SK-N-SH (cell line): ENCODE measurements at regions not wholly inside any gene's neighbourhood (a gene's known extent, or its start where the extent isn't known, plus 50 kb on each side); places are given as distances from the start of the nearest gene placed in this dataset.

Source experiments
- CTCF ChIA-PET: fragments of 300-600, 350-600 bp; formaldehyde crosslinking; extraction: SDS; loops from one replicate; lab custom pipeline; 2021; lab: Yijun Ruan, JAX
- POLR2A ChIA-PET: fragments of 350-600 bp; sonication (Branson Sonifier 250); formaldehyde crosslinking; extraction: SDS; loops from one replicate; lab custom pipeline; 2020; ENCODE audit warnings: antibody characterized with exemption, inconsistent platforms; lab: Yijun Ruan, JAX
- DNase-seq: peaks from one replicate; pipeline ENCODE4 v3.0.0; 2012
- H2AFZ ChIP-seq: fragments of 200-600 bp; sonication (generic); 2 replicates; pipeline ENCODE4 v1.8.1; 2016; ENCODE audit warnings: antibody characterized with exemption, mild to moderate bottlenecking, low read depth
- H3F3A ChIP-seq: fragments of 200-600 bp; sonication (generic); replicated peaks from 2 replicates; pipeline ENCODE3; 2016; ENCODE audit warnings: antibody characterized with exemption, mild to moderate bottlenecking; ENCODE audit not compliant: insufficient read depth
- H3K27ac ChIP-seq, 2 experiments: fragments of 200-500 bp in 1 of 2; fragments of 200-600 bp in 1 of 2; sonication (Bioruptor generic) in 1 of 2; sonication (generic), shearing (Covaris generic) in 1 of 2; 2 replicates each; pipeline versions ENCODE4 v1.5.1 to v1.6.1; 2014 to 2016; ENCODE audit warnings: low read depth in 2 of 2, inconsistent platforms in 1 of 2, low read length in 1 of 2, mild to moderate bottlenecking in 1 of 2, mixed read lengths in 1 of 2
- H3K27me3 ChIP-seq: fragments of 200-600 bp; sonication (generic), shearing (Covaris generic); 2 replicates; pipeline ENCODE4 v1.6.1; 2016; ENCODE audit warnings: mixed run types; ENCODE audit not compliant: insufficient read depth
- H3K36me3 ChIP-seq, 2 experiments: fragments of 200-500 bp in 1 of 2; fragments of 200-600 bp in 1 of 2; sonication (Bioruptor generic) in 1 of 2; sonication (generic) in 1 of 2; replicated peaks in 1 of 2; 2 replicates each; pipeline versions ENCODE3 to v1.5.1; 2014 to 2016; ENCODE audit warnings: low read length in 1 of 2, mild to moderate bottlenecking in 1 of 2; ENCODE audit not compliant: insufficient read depth in 2 of 2, control insufficient read depth in 1 of 2
- H3K4me1 ChIP-seq, 2 experiments: fragments of 200-500 bp in 1 of 2; fragments of 200-600 bp in 1 of 2; sonication (Bioruptor generic) in 1 of 2; sonication (generic), shearing (Covaris generic) in 1 of 2; 2 replicates each; pipeline versions ENCODE4 v1.5.1 to v1.6.1; 2014 to 2016; ENCODE audit warnings: low read depth in 1 of 2, low read length in 1 of 2, mixed run types in 1 of 2; ENCODE audit not compliant: insufficient read depth in 2 of 2, control insufficient read depth in 1 of 2
- H3K4me2 ChIP-seq: fragments of 200-600 bp; sonication (generic), shearing (Covaris generic); 2 replicates; pipeline ENCODE4 v1.6.1; 2017; ENCODE audit warnings: mixed run types
- H3K4me3 ChIP-seq, 2 experiments: fragments of 200-500 bp in 1 of 2; fragments of 200-600 bp in 1 of 2; sonication (Bioruptor generic) in 1 of 2; sonication (generic), shearing (Covaris generic) in 1 of 2; 2 replicates each; pipeline versions ENCODE4 v1.5.1 to v1.8.1; 2014 to 2016; ENCODE audit warnings: low read depth in 2 of 2, inconsistent platforms in 1 of 2, low read length in 1 of 2, mild to moderate bottlenecking in 1 of 2, mixed read lengths in 1 of 2, moderate library complexity in 1 of 2
- H3K79me2 ChIP-seq: fragments of 200-600 bp; sonication (generic); 2 replicates; pipeline ENCODE4 v1.8.1; 2017; ENCODE audit warnings: mild to moderate bottlenecking; ENCODE audit not compliant: insufficient read depth
- H3K9ac ChIP-seq: fragments of 200-600 bp; sonication (generic); 2 replicates; pipeline ENCODE4 v1.6.1; 2017; ENCODE audit warnings: mixed run types
- H3K9me2 ChIP-seq: fragments of 200-600 bp; sonication (generic); 2 replicates; pipeline ENCODE4 v1.6.1; 2017; ENCODE audit warnings: mixed run types
- H3K9me3 ChIP-seq: fragments of 200-600 bp; sonication (generic); 2 replicates; pipeline ENCODE4 v1.6.1; 2017; ENCODE audit warnings: mixed run types, mild to moderate bottlenecking, moderate library complexity
- H4K20me1 ChIP-seq: fragments of 200-600 bp; sonication (generic); 2 replicates; pipeline ENCODE4 v1.6.1; 2017; ENCODE audit warnings: mild to moderate bottlenecking, mixed run types; ENCODE audit not compliant: insufficient read depth
- CTCF ChIP-seq: fragments of 200-600 bp; sonication (generic); IDR thresholded peaks from 2 replicates; pipeline ENCODE4 v1.6.1; 2017; ENCODE audit warnings: antibody characterized with exemption, mild to moderate bottlenecking, moderate library complexity
- ELF1 ChIP-seq: IDR thresholded peaks from 2 replicates; pipeline ENCODE4 v1.4.0; 2012
- MAX ChIP-seq: IDR thresholded peaks from 2 replicates; pipeline ENCODE4 v1.4.0; 2012; ENCODE audit warnings: low read depth
- MXI1 ChIP-seq: IDR thresholded peaks from 2 replicates; pipeline ENCODE4 v1.6.1; 2012; ENCODE audit warnings: mild to moderate bottlenecking, low read depth, low read length, improper control_type of control experiment
- RAD21 ChIP-seq: IDR thresholded peaks from 2 replicates; pipeline ENCODE4 v1.6.1; 2012; ENCODE audit warnings: mild to moderate bottlenecking, low read length
- REST ChIP-seq: IDR thresholded peaks from 2 replicates; pipeline ENCODE4 v1.6.1; 2012; ENCODE audit warnings: mild to moderate bottlenecking, low read depth, low read length, moderate library complexity
- RXRA ChIP-seq: IDR thresholded peaks from 2 replicates; pipeline ENCODE4 v1.4.0; 2012; ENCODE audit warnings: low read depth, mild to moderate bottlenecking, borderline replicate concordance
- TEAD4 ChIP-seq: IDR thresholded peaks from 2 replicates; pipeline ENCODE4 v1.4.0; 2012; ENCODE audit warnings: mild to moderate bottlenecking, borderline replicate concordance; ENCODE audit not compliant: insufficient read depth
- USF2 ChIP-seq: fragments of 150-350 bp; IDR thresholded peaks from 2 replicates; pipeline ENCODE4 v1.6.1; 2017; ENCODE audit warnings: antibody characterized with exemption, low read length, low read depth, borderline replicate concordance
- YY1 ChIP-seq: IDR thresholded peaks from 2 replicates; pipeline ENCODE4 v1.4.0; 2012; ENCODE audit warnings: low read depth, mild to moderate bottlenecking
- WGBS: methylation state at CpG from one replicate; pipeline ENCODE4 v1.1.6; 2017; ENCODE audit warnings: low lambda C conversion rate; 5-methylcytosine and 5-hydroxymethylcytosine counted together

GRCh38 chr3:24953060-24953771 is 458.6 kb upstream of the THRB start:
- no peak overlapping the region for H3K4me3 ChIP-seq
- H3K79me2 ChIP-seq: no peaks in the 10 kb centered on the region
- TF ChIP-seq REST (no peak), ELF1 (no peak), MAX (no peak), TEAD4 (no peak), CTCF (no peak), RXRA (no peak), RAD21 (no peak), USF2 (no peak), YY1 (no peak), MXI1 (no peak)
- no peak overlapping the region for H3K4me2 ChIP-seq
- CTCF ChIA-PET: interaction anchor here (1.0 to 1.4 kb wide), 2 partner anchors 10 to 475 kb away, joined by 4 to 5 read pairs; partner anchors contain the start of gene RARB
- no peaks in the 10 kb centered on the region for H3K9me3 ChIP-seq
- no peak for DNase-seq
- no peaks in the 10 kb centered on the region for H3K36me3 ChIP-seq
- H2AFZ ChIP-seq: no peak overlapping the region
- H3K9me2 ChIP-seq: no peaks in the 10 kb centered on the region
- no peaks in the 10 kb centered on the region for H4K20me1 ChIP-seq
- WGBS: 28% methylated on average over 5 of the region's 5 CpGs
- H3F3A ChIP-seq: no peaks in the 10 kb centered on the region
- H3K9ac ChIP-seq: no peak overlapping the region
- no peaks in the 10 kb centered on the region for H3K27me3 ChIP-seq
- POLR2A ChIA-PET: no interaction called here
- peaks cover 0 to 2% of the 10 kb centered on the region in 2 experiments; a peak in 2 of 4 replicates for H3K4me1 ChIP-seq
- H3K27ac ChIP-seq: no peak overlapping the region
